22Rv1 (cell line): ENCODE measurements at regions not wholly inside any gene's neighbourhood (a gene's known extent, or its start where the extent isn't known, plus 50 kb on each side); places are given as distances from the start of the nearest gene placed in this dataset.
"Not testable (repeated sequence)": the region's sequence is repeated elsewhere in the genome, so short reads cannot be mapped to it uniquely, and the experiment has no call there.

Source experiments
- CTCF ChIP-seq: fragments of 450-650 bp; IDR thresholded peaks from 2 replicates; pipeline ENCODE4 v1.5.1; 2017; ENCODE audit warnings: mild to moderate bottlenecking
- ZFX ChIP-seq: fragments of 450-650 bp; IDR thresholded peaks from 2 replicates; pipeline ENCODE4 v1.6.1; 2017; ENCODE audit warnings: antibody characterized with exemption, borderline replicate concordance

GRCh38 chr9:118677936-118678653, 691.1 kb downstream of the BRINP1 start:
- not testable (repeated sequence) for TF ChIP-seq CTCF, ZFX
